Suprapubic skin (tissue), 4 donors: ENCODE measurements at regions not wholly inside any gene's neighbourhood (a gene's known extent, or its start where the extent isn't known, plus 50 kb on each side); places are given as distances from the start of the nearest gene placed in this dataset.

Experiments used
- DNase-seq, 2 donors: peaks; one replicate each; pipeline ENCODE4 v3.0.0-alpha.2; 2019; ENCODE audit warnings: low spot score in 2 of 2
- H3K27ac ChIP-seq: fragments of 200-600 bp; sonication (generic); one replicate; pipeline ENCODE4 v1.5.1; 2019
- H3K27me3 ChIP-seq: fragments of 200-600 bp; sonication (generic); one replicate; pipeline ENCODE4 v1.5.1; 2019
- H3K36me3 ChIP-seq: fragments of 200-600 bp; sonication (generic); one replicate; pipeline ENCODE4 v1.5.1; 2019
- H3K4me1 ChIP-seq: fragments of 200-600 bp; sonication (generic); one replicate; pipeline ENCODE4 v1.5.1; 2019
- H3K4me3 ChIP-seq: fragments of 200-600 bp; sonication (generic); one replicate; pipeline ENCODE4 v1.5.1; 2019; ENCODE audit warnings: mild to moderate bottlenecking
- H3K9me3 ChIP-seq: fragments of 200-600 bp; sonication (generic); one replicate; pipeline ENCODE4 v1.5.1; 2019
- CTCF ChIP-seq, 2 donors: fragments of 200-600 bp in 1 of 2; fragments of 450-650 bp in 1 of 2; sonication (generic) in 1 of 2; IDR thresholded peaks; one replicate each; pipeline ENCODE4 v1.5.1; 2016 to 2019; ENCODE audit warnings: antibody characterized with exemption in 2 of 2, mild to moderate bottlenecking in 1 of 2, moderate library complexity in 1 of 2
- EP300 ChIP-seq: sonication (generic); formaldehyde crosslinking; IDR thresholded peaks from one replicate; pipeline ENCODE4 v1.6.1; 2017; ENCODE audit warnings: antibody characterized with exemption
- POLR2A ChIP-seq, 2 donors: fragments of 450-650 bp; IDR thresholded peaks; one replicate each; pipeline ENCODE4 v1.6.1; 2017; ENCODE audit warnings: antibody characterized with exemption in 2 of 2, mild to moderate bottlenecking in 2 of 2, moderate library complexity in 2 of 2
- POLR2AphosphoS5 ChIP-seq, 3 donors: sonication (generic); formaldehyde crosslinking; IDR thresholded peaks; one replicate each; pipeline ENCODE4 v1.6.1; 2017; ENCODE audit warnings: antibody characterized with exemption in 3 of 3
- whole genome bisulfite sequencing: methylation state at CpG from one replicate; pipeline ENCODE4 v1.1.5; 2018; 5-methylcytosine and 5-hydroxymethylcytosine counted together

DNA sequence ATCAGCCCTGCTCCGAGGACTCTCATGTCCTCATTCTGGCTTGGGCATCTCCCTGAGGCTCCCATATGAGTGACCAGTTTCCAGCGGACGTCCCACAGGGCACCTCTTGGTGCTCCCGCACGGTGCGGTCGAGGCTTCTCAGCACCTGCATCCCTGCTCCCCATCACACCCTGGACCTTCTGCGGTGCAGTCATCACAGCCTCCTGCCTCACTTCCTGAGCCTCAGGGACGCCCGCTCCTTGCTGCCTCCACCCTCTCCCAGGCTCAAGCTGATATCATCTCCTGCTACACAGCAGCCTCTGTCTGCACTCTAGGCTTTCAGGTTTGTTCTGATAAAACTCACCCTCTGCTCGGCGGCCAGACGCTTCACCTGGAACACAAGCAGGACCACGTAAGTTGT, 185.0 kb downstream of the TMEM18 start:
- no peak for TF ChIP-seq EP300
- TF ChIP-seq CTCF (IDR thresholded peaks at IDR 0.05): no peak
- no peak for TF ChIP-seq POLR2AphosphoS5 (IDR thresholded peaks at IDR 0.05)
- no peak for TF ChIP-seq POLR2A (IDR thresholded peaks at IDR 0.05)
- DNase-seq: no peak
- Histone ChIP-seq H3K4me3 (no peak overlapping the region), H3K27me3 (no peaks in the 10 kb centered on the region), H3K27ac (no peak overlapping the region), H3K9me3 (no peaks in the 10 kb centered on the region), H3K4me1 (no peaks in the 10 kb centered on the region), H3K36me3 (no peaks in the 10 kb centered on the region)
- WGBS: 84% methylated on average over 14 of the region's 14 CpGs

DNA sequence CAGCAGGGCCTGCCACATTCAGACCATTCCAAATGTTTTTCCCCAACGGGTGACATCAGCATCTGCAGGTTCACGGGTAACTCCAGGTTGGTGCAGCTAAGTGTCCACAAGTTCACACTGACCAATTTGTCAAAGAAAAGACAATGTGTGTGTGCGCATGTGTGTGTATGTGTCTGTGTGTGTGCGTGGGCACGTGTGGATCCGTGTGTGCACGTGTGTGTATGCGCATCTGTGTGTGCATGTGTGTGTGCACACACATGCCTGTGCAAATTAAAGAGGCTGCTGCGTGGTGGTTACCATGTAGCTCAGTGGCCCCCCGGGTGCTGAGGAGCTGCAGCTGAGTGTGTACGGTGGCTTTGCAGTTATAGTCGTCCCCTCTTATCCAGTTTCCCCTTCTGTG, 187.4 kb downstream of the TMEM18 start:
- no peaks in the 10 kb centered on the region for H3K4me1 ChIP-seq
- TF ChIP-seq POLR2AphosphoS5 (IDR thresholded peaks at IDR 0.05) (no peak), EP300 (no peak), POLR2A (IDR thresholded peaks at IDR 0.05) (no peak), CTCF (IDR thresholded peaks at IDR 0.05) (no peak)
- H3K36me3 ChIP-seq: no peaks in the 10 kb centered on the region
- DNase-seq: no peak
- no peaks in the 10 kb centered on the region for H3K27me3 ChIP-seq
- H3K9me3 ChIP-seq: no peaks in the 10 kb centered on the region
- H3K27ac ChIP-seq: no peak overlapping the region
- 90% methylated on average over 12 of the region's 12 CpGs for WGBS
- H3K4me3 ChIP-seq: no peak overlapping the region

DNA sequence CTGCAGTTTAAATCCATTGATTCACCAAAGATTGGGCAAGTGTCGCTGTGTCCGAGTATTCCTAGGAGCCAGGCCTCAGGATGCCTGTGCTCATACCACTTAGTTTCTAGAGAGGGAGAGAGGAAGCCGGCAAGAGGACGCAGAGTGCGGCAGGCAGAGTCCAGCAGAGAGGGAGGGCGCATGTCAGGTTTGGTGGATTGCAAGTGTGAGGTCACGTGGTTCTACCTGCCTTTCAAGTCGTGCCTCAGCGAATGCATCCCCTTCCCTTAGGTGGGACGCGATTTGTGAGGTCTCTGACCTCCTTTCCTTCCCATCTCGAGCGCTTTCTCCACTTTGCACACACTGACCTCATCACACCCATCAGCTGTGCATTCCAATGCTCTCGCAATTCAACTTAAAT, 188.1 kb downstream of the TMEM18 start:
- H3K27me3 ChIP-seq: no peaks in the 10 kb centered on the region
- no peak for TF ChIP-seq POLR2AphosphoS5 (IDR thresholded peaks at IDR 0.05)
- no peak overlapping the region for H3K4me3 ChIP-seq
- H3K9me3 ChIP-seq: no peaks in the 10 kb centered on the region
- 74% methylated on average over 14 of the region's 14 CpGs for WGBS
- no peaks in the 10 kb centered on the region for H3K36me3 ChIP-seq
- DNase-seq: no peak
- H3K4me1 ChIP-seq: no peaks in the 10 kb centered on the region
- no peak overlapping the region for H3K27ac ChIP-seq

GRCh38 chr2:487186-488079, 189.8 kb downstream of the TMEM18 start:
- Histone ChIP-seq H3K9me3 (no peaks in the 10 kb centered on the region), H3K27ac (no peak overlapping the region), H3K4me1 (no peaks in the 10 kb centered on the region), H3K4me3 (no peak overlapping the region), H3K36me3 (no peaks in the 10 kb centered on the region), H3K27me3 (no peaks in the 10 kb centered on the region)
- no peak for DNase-seq
- WGBS: 84% methylated on average over 15 of the region's 40 CpGs
- TF ChIP-seq CTCF (IDR thresholded peaks at IDR 0.05) (no peak), POLR2AphosphoS5 (IDR thresholded peaks at IDR 0.05) (no peak), EP300 (no peak), POLR2A (IDR thresholded peaks at IDR 0.05) (no peak)

DNA sequence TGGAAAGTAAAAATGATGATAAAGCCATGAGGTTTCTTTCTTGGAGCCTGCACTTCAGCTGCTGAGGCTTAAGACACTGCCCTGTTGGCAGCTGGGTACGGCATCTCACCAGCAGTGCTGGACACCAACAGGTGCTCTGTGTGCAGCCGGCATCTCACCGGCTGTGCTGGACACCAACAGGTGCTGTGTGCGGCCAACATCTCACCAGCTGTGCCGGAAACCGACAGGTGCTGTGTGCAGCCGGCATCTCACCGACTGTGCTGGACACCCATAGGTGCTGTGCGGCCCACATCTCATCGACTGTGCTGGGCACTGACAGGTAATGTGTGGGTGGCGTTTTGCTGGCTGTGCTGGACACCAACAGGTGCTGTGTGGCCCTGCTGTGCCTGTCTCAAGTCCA, 190.8 kb downstream of the TMEM18 start:
- TF ChIP-seq CTCF (IDR thresholded peaks at IDR 0.05): no peak
- no peak for TF ChIP-seq POLR2A (IDR thresholded peaks at IDR 0.05)
- no peak for TF ChIP-seq POLR2AphosphoS5 (IDR thresholded peaks at IDR 0.05)
- no peak for TF ChIP-seq EP300
- peaks cover 5% of the 10 kb centered on the region for H3K27me3 ChIP-seq
- DNase-seq: no peak
- no peaks in the 10 kb centered on the region for H3K9me3 ChIP-seq
- H3K36me3 ChIP-seq: no peaks in the 10 kb centered on the region
- H3K4me1 ChIP-seq: no peaks in the 10 kb centered on the region
- no peak overlapping the region for H3K4me3 ChIP-seq
- no peak overlapping the region for H3K27ac ChIP-seq
- 95% methylated on average over 4 of the region's 11 CpGs for WGBS
